Liver (tissue), 8 donors: ENCODE measurements at regions not wholly inside any gene's neighbourhood (a gene's known extent, or its start where the extent isn't known, plus 50 kb on each side); places are given as distances from the start of the nearest gene placed in this dataset.

Experiments used
- DNase-seq: peaks from one replicate; pipeline ENCODE4 v3.0.0-alpha.2; 2017; ENCODE audit warnings: low spot score
- H3K27ac ChIP-seq, 2 donors: one replicate each; pipeline ENCODE4 v1.7.0; 2013; ENCODE audit warnings: inconsistent platforms in 2 of 2, low read length in 2 of 2, control low read depth in 1 of 2, low read depth in 1 of 2, mild to moderate bottlenecking in 1 of 2
- H3K27me3 ChIP-seq, 4 donors: one replicate each; pipeline versions ENCODE4 v1.6.1 to v1.7.0; 2013; ENCODE audit warnings: low read length in 3 of 4, inconsistent platforms in 1 of 4, mild to moderate bottlenecking in 1 of 4, moderate library complexity in 1 of 4; ENCODE audit not compliant: control insufficient read depth in 4 of 4, insufficient read depth in 4 of 4
- H3K36me3 ChIP-seq, 4 donors: one replicate each; pipeline versions ENCODE4 v1.6.1 to v1.7.0; 2013; ENCODE audit warnings: low read length in 3 of 4, mild to moderate bottlenecking in 3 of 4, low read depth in 1 of 4, moderate library complexity in 1 of 4; ENCODE audit not compliant: control insufficient read depth in 4 of 4, insufficient read depth in 3 of 4
- H3K4me1 ChIP-seq, 4 donors: one replicate each; pipeline versions ENCODE4 v1.6.1 to v1.7.0; 2013; ENCODE audit warnings: low read length in 3 of 4, mild to moderate bottlenecking in 3 of 4, moderate library complexity in 1 of 4; ENCODE audit not compliant: control insufficient read depth in 4 of 4, insufficient read depth in 4 of 4
- H3K4me3 ChIP-seq, 3 donors: one replicate each; pipeline versions ENCODE4 v1.6.1 to v1.7.0; 2013; ENCODE audit warnings: low read length in 3 of 3, control low read depth in 1 of 3, low read depth in 1 of 3, mild to moderate bottlenecking in 1 of 3
- H3K9ac ChIP-seq, 2 donors: one replicate each; pipeline ENCODE4 v1.7.0; 2013; ENCODE audit warnings: low read length in 2 of 2, mild to moderate bottlenecking in 2 of 2, moderate library complexity in 2 of 2, control low read depth in 1 of 2, low read depth in 1 of 2
- H3K9me3 ChIP-seq, 4 donors: one replicate each; pipeline versions ENCODE4 v1.6.1 to v1.7.0; 2013; ENCODE audit warnings: low read length in 3 of 4; ENCODE audit not compliant: control insufficient read depth in 4 of 4
- EGR1 ChIP-seq, 2 donors: IDR thresholded peaks; 2 replicates each; pipeline ENCODE4 v1.6.1; 2016 to 2018; ENCODE audit warnings: antibody characterized with exemption in 2 of 2, low read depth in 2 of 2
- FOXA1 ChIP-seq: IDR thresholded peaks from 2 replicates; pipeline ENCODE4 v1.6.1; 2016; ENCODE audit warnings: antibody characterized with exemption
- FOXA2 ChIP-seq: IDR thresholded peaks from 2 replicates; pipeline ENCODE4 v1.6.1; 2016; ENCODE audit warnings: antibody characterized with exemption
- GABPA ChIP-seq, 2 donors: IDR thresholded peaks in 1 of 2; conservative IDR thresholded peaks in 1 of 2; 2 replicates each; pipeline ENCODE4 v1.6.1; 2016; ENCODE audit warnings: antibody characterized with exemption in 2 of 2, mild to moderate bottlenecking in 1 of 2, moderate library complexity in 1 of 2
- HNF4A ChIP-seq, 2 donors: conservative IDR thresholded peaks; 2 replicates each; pipeline ENCODE4 v1.6.1; 2016; ENCODE audit warnings: antibody characterized with exemption in 2 of 2, mild to moderate bottlenecking in 2 of 2
- HNF4G ChIP-seq: IDR thresholded peaks from 2 replicates; pipeline ENCODE4 v1.6.1; 2016; ENCODE audit warnings: antibody characterized with exemption
- JUND ChIP-seq, 2 donors: IDR thresholded peaks; 2 replicates each; pipeline ENCODE4 v1.6.1; 2016; ENCODE audit warnings: antibody characterized with exemption in 2 of 2
- NR2F2 ChIP-seq: IDR thresholded peaks from 2 replicates; pipeline ENCODE4 v1.6.1; 2016; ENCODE audit warnings: antibody characterized with exemption
- RAD21 ChIP-seq, 2 donors: IDR thresholded peaks; 2 replicates each; pipeline ENCODE4 v1.6.1; 2016; ENCODE audit warnings: antibody characterized with exemption in 2 of 2, mild to moderate bottlenecking in 2 of 2
- REST ChIP-seq: IDR thresholded peaks from 2 replicates; pipeline ENCODE4 v1.6.1; 2016; ENCODE audit warnings: antibody characterized with exemption, mild to moderate bottlenecking
- RXRA ChIP-seq, 2 donors: IDR thresholded peaks; 2 replicates each; pipeline ENCODE4 v1.6.1; 2017 to 2018; ENCODE audit warnings: antibody characterized with exemption in 2 of 2, mild to moderate bottlenecking in 1 of 2
- SP1 ChIP-seq: IDR thresholded peaks from 2 replicates; pipeline ENCODE4 v1.6.1; 2018; ENCODE audit warnings: antibody characterized with exemption, mild to moderate bottlenecking
- TAF1 ChIP-seq: conservative IDR thresholded peaks from 2 replicates; pipeline ENCODE4 v1.6.1; 2016; ENCODE audit warnings: antibody characterized with exemption, mild to moderate bottlenecking
- YY1 ChIP-seq: IDR thresholded peaks from 2 replicates; pipeline ENCODE4 v1.6.1; 2016; ENCODE audit warnings: antibody characterized with exemption, mild to moderate bottlenecking
- WGBS: extraction: QIAGEN DNeasy Blood & Tissue Kit; methylation state at CpG from one replicate; pipeline ENCODE4 v1.1.7; 2013; 5-methylcytosine and 5-hydroxymethylcytosine counted together
- TF ChIP-seq, protein P1 (sequence below): fragments of 150-350 bp; IDR thresholded peaks from 2 replicates; pipeline ENCODE4 v1.5.1; 2017; ENCODE audit warnings: improper control_type of control experiment, low read depth, low read length; ENCODE audit not compliant: missing input control
- TF ChIP-seq, protein P2 (sequence below): IDR thresholded peaks from 2 replicates; pipeline ENCODE4 v1.6.1; 2016; ENCODE audit warnings: antibody characterized with exemption
- TF ChIP-seq, protein P3 (sequence below): IDR thresholded peaks from 2 replicates; pipeline ENCODE4 v1.6.1; 2016; ENCODE audit warnings: antibody characterized with exemption
- donor health status: healthy.
- donor health status: healthy.
- donor health status: healthy.
- donor health status: healthy.
- donor health status: healthy.

- no peak overlapping the region for H3K4me3 ChIP-seq
- H3K4me1 ChIP-seq, result peaks cover 0 to 11% (median 8%) of the 10 kb centered on the region in 4 donors
- no peak for TF ChIP-seq GABPA (IDR thresholded peaks at IDR 0.05 in 1 of 2, conservative IDR thresholded peaks at IDR 0.05 in 1 of 2)
- no peak for TF ChIP-seq SP1
- TF ChIP-seq RAD21 (IDR thresholded peaks at IDR 0.05), result no peak
- TF ChIP-seq NR2F2, result no peak
- TF ChIP-seq EGR1 (IDR thresholded peaks at IDR 0.05; ENCODE audit: low read depth in 2 of 2), result no peak
- no peak for TF ChIP-seq RXRA (IDR thresholded peaks at IDR 0.05)
- no peak for TF ChIP-seq FOXA2
- TF ChIP-seq, protein P1, sequence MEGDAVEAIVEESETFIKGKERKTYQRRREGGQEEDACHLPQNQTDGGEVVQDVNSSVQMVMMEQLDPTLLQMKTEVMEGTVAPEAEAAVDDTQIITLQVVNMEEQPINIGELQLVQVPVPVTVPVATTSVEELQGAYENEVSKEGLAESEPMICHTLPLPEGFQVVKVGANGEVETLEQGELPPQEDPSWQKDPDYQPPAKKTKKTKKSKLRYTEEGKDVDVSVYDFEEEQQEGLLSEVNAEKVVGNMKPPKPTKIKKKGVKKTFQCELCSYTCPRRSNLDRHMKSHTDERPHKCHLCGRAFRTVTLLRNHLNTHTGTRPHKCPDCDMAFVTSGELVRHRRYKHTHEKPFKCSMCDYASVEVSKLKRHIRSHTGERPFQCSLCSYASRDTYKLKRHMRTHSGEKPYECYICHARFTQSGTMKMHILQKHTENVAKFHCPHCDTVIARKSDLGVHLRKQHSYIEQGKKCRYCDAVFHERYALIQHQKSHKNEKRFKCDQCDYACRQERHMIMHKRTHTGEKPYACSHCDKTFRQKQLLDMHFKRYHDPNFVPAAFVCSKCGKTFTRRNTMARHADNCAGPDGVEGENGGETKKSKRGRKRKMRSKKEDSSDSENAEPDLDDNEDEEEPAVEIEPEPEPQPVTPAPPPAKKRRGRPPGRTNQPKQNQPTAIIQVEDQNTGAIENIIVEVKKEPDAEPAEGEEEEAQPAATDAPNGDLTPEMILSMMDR, result no peak
- TF ChIP-seq, protein P2, sequence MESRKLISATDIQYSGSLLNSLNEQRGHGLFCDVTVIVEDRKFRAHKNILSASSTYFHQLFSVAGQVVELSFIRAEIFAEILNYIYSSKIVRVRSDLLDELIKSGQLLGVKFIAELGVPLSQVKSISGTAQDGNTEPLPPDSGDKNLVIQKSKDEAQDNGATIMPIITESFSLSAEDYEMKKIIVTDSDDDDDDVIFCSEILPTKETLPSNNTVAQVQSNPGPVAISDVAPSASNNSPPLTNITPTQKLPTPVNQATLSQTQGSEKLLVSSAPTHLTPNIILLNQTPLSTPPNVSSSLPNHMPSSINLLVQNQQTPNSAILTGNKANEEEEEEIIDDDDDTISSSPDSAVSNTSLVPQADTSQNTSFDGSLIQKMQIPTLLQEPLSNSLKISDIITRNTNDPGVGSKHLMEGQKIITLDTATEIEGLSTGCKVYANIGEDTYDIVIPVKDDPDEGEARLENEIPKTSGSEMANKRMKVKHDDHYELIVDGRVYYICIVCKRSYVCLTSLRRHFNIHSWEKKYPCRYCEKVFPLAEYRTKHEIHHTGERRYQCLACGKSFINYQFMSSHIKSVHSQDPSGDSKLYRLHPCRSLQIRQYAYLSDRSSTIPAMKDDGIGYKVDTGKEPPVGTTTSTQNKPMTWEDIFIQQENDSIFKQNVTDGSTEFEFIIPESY, result no peak
- no peak for TF ChIP-seq TAF1
- TF ChIP-seq FOXA1, result no peak
- TF ChIP-seq, protein P3, sequence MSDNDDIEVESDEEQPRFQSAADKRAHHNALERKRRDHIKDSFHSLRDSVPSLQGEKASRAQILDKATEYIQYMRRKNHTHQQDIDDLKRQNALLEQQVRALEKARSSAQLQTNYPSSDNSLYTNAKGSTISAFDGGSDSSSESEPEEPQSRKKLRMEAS, result no peak
- no peak for TF ChIP-seq REST
- no peak for TF ChIP-seq JUND (IDR thresholded peaks at IDR 0.05)
- TF ChIP-seq HNF4A (conservative IDR thresholded peaks at IDR 0.05), result no peak
- no peak for TF ChIP-seq YY1
- no peak for TF ChIP-seq HNF4G
- H3K27ac ChIP-seq, result no peak overlapping the region
- no peak for DNase-seq
- 69% methylated on average over 9 of the region's 9 CpGs for WGBS
- H3K36me3 ChIP-seq, result no peaks in the 10 kb centered on the region
- no peak overlapping the region for H3K9ac ChIP-seq
- no peaks in the 10 kb centered on the region for H3K27me3 ChIP-seq
- no peaks in the 10 kb centered on the region for H3K9me3 ChIP-seq
Observed at GRCh38 chr16:51592535-51593300, 441.6 kb upstream of the SALL1 start.
